HEK293 (cell line): ENCODE measurements at regions not wholly inside any gene's neighbourhood (a gene's known extent, or its start where the extent isn't known, plus 50 kb on each side); places are given as distances from the start of the nearest gene placed in this dataset.

Source experiments
- CTCF ChIA-PET: fragments of 350-600 bp; formaldehyde crosslinking; extraction: SDS; loops from one replicate; lab custom pipeline; 2021; ENCODE audit warnings: antibody characterized with exemption; lab: Yijun Ruan, JAX
- POLR2A ChIA-PET: fragments of 300-600 bp; formaldehyde crosslinking; extraction: SDS; loops from one replicate; lab custom pipeline; 2020; ENCODE audit warnings: antibody characterized with exemption, inconsistent platforms; lab: Yijun Ruan, JAX
- H3K27ac ChIP-seq: fragments of 200-500 bp; sonication (Bioruptor generic); 2 replicates; pipeline ENCODE4 v1.5.1; 2014; ENCODE audit warnings: low read depth, low read length, control low read depth, inconsistent platforms; ENCODE audit errors: extremely low read depth
- H3K36me3 ChIP-seq, 2 experiments: fragments of 200-500 bp in 1 of 2; sonication (Bioruptor generic) in 1 of 2; 1 replicate in 1 of 2; 2 replicates in 1 of 2; pipeline ENCODE4 v1.5.1; 2014 to 2017; ENCODE audit warnings: inconsistent platforms in 2 of 2, low read length in 2 of 2; ENCODE audit not compliant: control insufficient read depth in 2 of 2, insufficient read depth in 1 of 2
- H3K4me1 ChIP-seq: fragments of 200-500 bp; sonication (Bioruptor generic); 2 replicates; pipeline ENCODE4 v1.5.1; 2014; ENCODE audit warnings: mild to moderate bottlenecking, low read length, inconsistent platforms; ENCODE audit not compliant: control insufficient read depth, insufficient read depth
- H3K4me3 ChIP-seq: 2 replicates; pipeline ENCODE4 v1.5.1; 2011; ENCODE audit warnings: low read depth, mild to moderate bottlenecking, control low read depth, low read length, moderate library complexity
- H3K9me3 ChIP-seq: fragments of 200-500 bp; sonication (Bioruptor generic); 2 replicates; pipeline ENCODE4 v1.5.1; 2014; ENCODE audit warnings: low read depth, low read length, inconsistent platforms; ENCODE audit not compliant: control insufficient read depth, insufficient read depth
- OVOL3 ChIP-seq: fragments of 450-650 bp; formaldehyde crosslinking; IDR thresholded peaks from 2 replicates; pipeline ENCODE4 v1.5.1; 2016; ENCODE audit warnings: missing biosample characterization, missing genetic modification characterization
- SP2 ChIP-seq: fragments of 450-650 bp; formaldehyde crosslinking; IDR thresholded peaks from 2 replicates; pipeline ENCODE4 v1.5.1; 2016; ENCODE audit warnings: missing biosample characterization, missing genetic modification characterization
- ZNF37A ChIP-seq: fragments of 450-650 bp; IDR thresholded peaks from 2 replicates; pipeline ENCODE4 v1.5.1; 2018; ENCODE audit warnings: missing biosample characterization, missing genetic modification characterization
- ZNF404 ChIP-seq: fragments of 450-650 bp; formaldehyde crosslinking; IDR thresholded peaks from 2 replicates; pipeline ENCODE4 v1.5.1; 2017; ENCODE audit warnings: missing biosample characterization, missing genetic modification characterization
- ZNF510 ChIP-seq: fragments of 450-650 bp; formaldehyde crosslinking; IDR thresholded peaks from 2 replicates; pipeline ENCODE4 v1.5.1; 2018; ENCODE audit warnings: mild to moderate bottlenecking, missing genetic modification characterization, missing biosample characterization; ENCODE audit not compliant: insufficient replicate concordance
- ZNF521 ChIP-seq: fragments of 450-650 bp; formaldehyde crosslinking; IDR thresholded peaks from 2 replicates; pipeline ENCODE4 v1.5.1; 2017; ENCODE audit warnings: missing biosample characterization, mild to moderate bottlenecking, missing genetic modification characterization
- ZNF571 ChIP-seq: fragments of 450-650 bp; formaldehyde crosslinking; IDR thresholded peaks from 2 replicates; pipeline ENCODE4 v1.5.0; 2017; ENCODE audit warnings: missing biosample characterization, missing genetic modification characterization
- ZNF600 ChIP-seq: fragments of 450-650 bp; formaldehyde crosslinking; IDR thresholded peaks from 2 replicates; pipeline ENCODE4 v1.5.1; 2016; ENCODE audit warnings: missing biosample characterization, missing genetic modification characterization
- ZNF623 ChIP-seq: fragments of 450-650 bp; formaldehyde crosslinking; IDR thresholded peaks from 2 replicates; pipeline ENCODE4 v1.5.1; 2016; ENCODE audit warnings: missing biosample characterization, missing genetic modification characterization
- ZNF624 ChIP-seq: fragments of 450-650 bp; formaldehyde crosslinking; IDR thresholded peaks from 2 replicates; pipeline ENCODE4 v1.5.1; 2017; ENCODE audit warnings: missing biosample characterization, missing genetic modification characterization
- ZNF677 ChIP-seq: fragments of 450-650 bp; IDR thresholded peaks from 2 replicates; pipeline ENCODE4 v1.5.0; 2018; ENCODE audit warnings: missing biosample characterization, mild to moderate bottlenecking, missing genetic modification characterization, moderate library complexity
- ZNF768 ChIP-seq: fragments of 450-650 bp; formaldehyde crosslinking; IDR thresholded peaks from 2 replicates; pipeline ENCODE4 v1.5.1; 2018; ENCODE audit warnings: missing biosample characterization, mild to moderate bottlenecking, missing genetic modification characterization
- ZNF777 ChIP-seq: fragments of 450-650 bp; formaldehyde crosslinking; IDR thresholded peaks from 2 replicates; pipeline ENCODE4 v1.5.1; 2017; ENCODE audit warnings: missing biosample characterization, missing genetic modification characterization, borderline replicate concordance
- ZSCAN4 ChIP-seq: fragments of 450-650 bp; formaldehyde crosslinking; IDR thresholded peaks from 2 replicates; pipeline ENCODE4 v1.5.1; 2017; ENCODE audit warnings: missing biosample characterization, missing genetic modification characterization
- TF ChIP-seq, protein P1 (sequence below): fragments of 450-650 bp; formaldehyde crosslinking; IDR thresholded peaks from 2 replicates; pipeline ENCODE4 v1.5.1; 2016; ENCODE audit warnings: missing biosample characterization, missing genetic modification characterization
- TF ChIP-seq, protein P2 (sequence below): fragments of 450-650 bp; formaldehyde crosslinking; IDR thresholded peaks from 2 replicates; pipeline ENCODE4 v1.5.1; 2017; ENCODE audit warnings: missing biosample characterization, missing genetic modification characterization
- TF ChIP-seq, protein P3 (sequence below): fragments of 450-650 bp; formaldehyde crosslinking; IDR thresholded peaks from 2 replicates; pipeline ENCODE4 v1.5.1; 2017; ENCODE audit warnings: missing biosample characterization, missing genetic modification characterization

- TF ChIP-seq ZNF624 (tag by site-specific recombination) (no peak), ZNF521 (tag by site-specific recombination) (no peak), ZNF768 (tag by site-specific recombination) (no peak), ZNF404 (no peak), ZNF510 (no peak), ZNF37A (tag by site-specific recombination) (no peak), SP2 (tag by site-specific recombination) (no peak), ZSCAN4 (tag by site-specific recombination) (no peak)
- TF ChIP-seq, protein P1, sequence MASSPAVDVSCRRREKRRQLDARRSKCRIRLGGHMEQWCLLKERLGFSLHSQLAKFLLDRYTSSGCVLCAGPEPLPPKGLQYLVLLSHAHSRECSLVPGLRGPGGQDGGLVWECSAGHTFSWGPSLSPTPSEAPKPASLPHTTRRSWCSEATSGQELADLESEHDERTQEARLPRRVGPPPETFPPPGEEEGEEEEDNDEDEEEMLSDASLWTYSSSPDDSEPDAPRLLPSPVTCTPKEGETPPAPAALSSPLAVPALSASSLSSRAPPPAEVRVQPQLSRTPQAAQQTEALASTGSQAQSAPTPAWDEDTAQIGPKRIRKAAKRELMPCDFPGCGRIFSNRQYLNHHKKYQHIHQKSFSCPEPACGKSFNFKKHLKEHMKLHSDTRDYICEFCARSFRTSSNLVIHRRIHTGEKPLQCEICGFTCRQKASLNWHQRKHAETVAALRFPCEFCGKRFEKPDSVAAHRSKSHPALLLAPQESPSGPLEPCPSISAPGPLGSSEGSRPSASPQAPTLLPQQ (tag by site-specific recombination) = no peak
- TF ChIP-seq, protein P2, sequence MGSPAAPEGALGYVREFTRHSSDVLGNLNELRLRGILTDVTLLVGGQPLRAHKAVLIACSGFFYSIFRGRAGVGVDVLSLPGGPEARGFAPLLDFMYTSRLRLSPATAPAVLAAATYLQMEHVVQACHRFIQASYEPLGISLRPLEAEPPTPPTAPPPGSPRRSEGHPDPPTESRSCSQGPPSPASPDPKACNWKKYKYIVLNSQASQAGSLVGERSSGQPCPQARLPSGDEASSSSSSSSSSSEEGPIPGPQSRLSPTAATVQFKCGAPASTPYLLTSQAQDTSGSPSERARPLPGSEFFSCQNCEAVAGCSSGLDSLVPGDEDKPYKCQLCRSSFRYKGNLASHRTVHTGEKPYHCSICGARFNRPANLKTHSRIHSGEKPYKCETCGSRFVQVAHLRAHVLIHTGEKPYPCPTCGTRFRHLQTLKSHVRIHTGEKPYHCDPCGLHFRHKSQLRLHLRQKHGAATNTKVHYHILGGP (tag by site-specific recombination) = no peak
Observed at GRCh38 chr7:36016648-36017047, 136.4 kb upstream of the EEPD1 start.

GRCh38 chr7:36017111-36017510, 135.9 kb upstream of the EEPD1 start:
- ChIA-PET CTCF (no interaction called here), POLR2A (interaction anchor here (0.6 kb wide), 1 partner anchor 61 kb away, joined by 4 read pairs; no protein-coding TSS in a partner anchor)
- Histone ChIP-seq H3K4me3 (no peak overlapping the region), H3K4me1 (no peaks in the 10 kb centered on the region), H3K27ac (no peak overlapping the region), H3K9me3 (no peaks in the 10 kb centered on the region), H3K36me3 (no peaks in the 10 kb centered on the region)
- TF ChIP-seq ZNF571 (tag by site-specific recombination) = no peak
- TF ChIP-seq, protein P3, sequence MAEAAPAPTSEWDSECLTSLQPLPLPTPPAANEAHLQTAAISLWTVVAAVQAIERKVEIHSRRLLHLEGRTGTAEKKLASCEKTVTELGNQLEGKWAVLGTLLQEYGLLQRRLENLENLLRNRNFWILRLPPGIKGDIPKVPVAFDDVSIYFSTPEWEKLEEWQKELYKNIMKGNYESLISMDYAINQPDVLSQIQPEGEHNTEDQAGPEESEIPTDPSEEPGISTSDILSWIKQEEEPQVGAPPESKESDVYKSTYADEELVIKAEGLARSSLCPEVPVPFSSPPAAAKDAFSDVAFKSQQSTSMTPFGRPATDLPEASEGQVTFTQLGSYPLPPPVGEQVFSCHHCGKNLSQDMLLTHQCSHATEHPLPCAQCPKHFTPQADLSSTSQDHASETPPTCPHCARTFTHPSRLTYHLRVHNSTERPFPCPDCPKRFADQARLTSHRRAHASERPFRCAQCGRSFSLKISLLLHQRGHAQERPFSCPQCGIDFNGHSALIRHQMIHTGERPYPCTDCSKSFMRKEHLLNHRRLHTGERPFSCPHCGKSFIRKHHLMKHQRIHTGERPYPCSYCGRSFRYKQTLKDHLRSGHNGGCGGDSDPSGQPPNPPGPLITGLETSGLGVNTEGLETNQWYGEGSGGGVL = no peak
- TF ChIP-seq ZNF677 (tag by site-specific recombination) = no peak
- no peak for TF ChIP-seq ZNF623 (tag by site-specific recombination)
- TF ChIP-seq OVOL3 (tag by site-specific recombination) = no peak
- TF ChIP-seq ZNF777 = no peak
- TF ChIP-seq ZNF600 (tag by site-specific recombination) = no peak

More at GRCh38 chr7:36016648-36017047, 136.4 kb upstream of the EEPD1 start:
- Histone ChIP-seq H3K4me1 (no peaks in the 10 kb centered on the region), H3K9me3 (no peaks in the 10 kb centered on the region), H3K27ac (no peak overlapping the region), H3K36me3 (no peaks in the 10 kb centered on the region), H3K4me3 (no peak overlapping the region)
- ChIA-PET POLR2A (no interaction called here), CTCF (no interaction called here)
